Kidney (tissue), 13 donors: ENCODE measurements at regions not wholly inside any gene's neighbourhood (a gene's known extent, or its start where the extent isn't known, plus 50 kb on each side); places are given as distances from the start of the nearest gene placed in this dataset.

ENCODE experiments used
- DNase-seq, 5 donors: peaks; one replicate each; pipeline ENCODE4 v3.0.0-alpha.2; 2013 to 2020
- FAIRE-seq: peaks from 2 replicates; lab custom pipeline; 2012; peaks lifted over from hg19 to GRCh38; lab: Jason Lieb, UNC
- H3K27ac ChIP-seq, 2 donors: one replicate each; pipeline ENCODE4 v1.7.0; 2013; ENCODE audit warnings: low read depth in 2 of 2, low read length in 2 of 2, inconsistent platforms in 1 of 2
- H3K27me3 ChIP-seq: one replicate; pipeline ENCODE4 v1.7.1; 2013; ENCODE audit warnings: low read length, inconsistent platforms; ENCODE audit not compliant: control insufficient read depth, insufficient read depth
- H3K36me3 ChIP-seq, 3 donors: one replicate each; pipeline versions ENCODE4 v1.7.0 to v1.7.1; 2013; ENCODE audit warnings: low read length in 3 of 3, control low read depth in 1 of 3, inconsistent platforms in 1 of 3; ENCODE audit not compliant: insufficient read depth in 3 of 3, control insufficient read depth in 2 of 3
- H3K4me1 ChIP-seq, 3 donors: one replicate each; pipeline versions ENCODE4 v1.7.0 to v1.7.1; 2013; ENCODE audit warnings: low read length in 3 of 3, inconsistent platforms in 1 of 3, low read depth in 1 of 3; ENCODE audit not compliant: control insufficient read depth in 2 of 3, insufficient read depth in 2 of 3
- H3K4me3 ChIP-seq, 3 donors: one replicate each; pipeline versions ENCODE4 v1.7.0 to v1.8.1; 2013; ENCODE audit warnings: low read length in 3 of 3, control low read depth in 1 of 3, inconsistent platforms in 1 of 3
- H3K9ac ChIP-seq, 3 donors: one replicate each; pipeline versions ENCODE4 v1.7.0 to v1.7.1; 2013; ENCODE audit warnings: low read length in 3 of 3, control low read depth in 1 of 3, inconsistent platforms in 1 of 3
- H3K9me3 ChIP-seq, 3 donors: one replicate each; pipeline versions ENCODE4 v1.7.0 to v1.7.1; 2013; ENCODE audit warnings: low read length in 3 of 3, control low read depth in 1 of 3, inconsistent platforms in 1 of 3; ENCODE audit not compliant: control insufficient read depth in 2 of 3, insufficient read depth in 1 of 3
- CTCF ChIP-seq: IDR thresholded peaks from 3 replicates; pipeline ENCODE4 v1.5.1; 2012; ENCODE audit warnings: mild to moderate bottlenecking, moderate library complexity, borderline replicate concordance; ENCODE audit not compliant: insufficient read depth; ENCODE audit errors: extremely low read depth
- intact Hi-C: fragments of 100-400 bp; cut with DNase I; formaldehyde crosslinking; loops from one replicate; pipeline ENCODE4 v1.11.1; 2022
- donor health status: control.
- donor health status: control.
- donor health status: control.
- donor health status: control.
- donor health status: control.
- donor health status: DM: yes; HTN: yes; CAD: no.
- donor health status: Normal renal cell carcinoma (clear cell type).

- intact Hi-C loops, result no loop called here
- Histone ChIP-seq H3K9ac (no peak overlapping the region), H3K27me3 (no peaks in the 10 kb centered on the region), H3K9me3 (no peaks in the 10 kb centered on the region), H3K27ac (no peak overlapping the region), H3K4me1 (no peaks in the 10 kb centered on the region), H3K4me3 (no peak overlapping the region), H3K36me3 (no peaks in the 10 kb centered on the region)
- FAIRE-seq (no peak), DNase-seq (peak in 2 of 5 donors; percentile 12 to 52)
- no peak for TF ChIP-seq CTCF
Observed at GRCh38 chr10:104540181-104540580, 100.9 kb upstream of the SORCS3 start.

- no peak for TF ChIP-seq CTCF
- Histone ChIP-seq H3K27me3 (no peaks in the 10 kb centered on the region), H3K9ac (no peak overlapping the region), H3K4me1 (no peaks in the 10 kb centered on the region), H3K27ac (no peak overlapping the region), H3K36me3 (no peaks in the 10 kb centered on the region), H3K9me3 (no peaks in the 10 kb centered on the region), H3K4me3 (no peak overlapping the region)
- DNase-seq (no peak), FAIRE-seq (no peak)
- intact Hi-C loops, result no loop called here
Observed at GRCh38 chr10:104541820-104542219, 99.3 kb upstream of the SORCS3 start.

- TF ChIP-seq CTCF, result no peak
- no peaks in the 10 kb centered on the region for H3K36me3 ChIP-seq
- no peaks in the 10 kb centered on the region for H3K9me3 ChIP-seq
- no peak overlapping the region for H3K4me3 ChIP-seq
- no peak overlapping the region for H3K9ac ChIP-seq
- no peaks in the 10 kb centered on the region for H3K4me1 ChIP-seq
- H3K27me3 ChIP-seq, result no peaks in the 10 kb centered on the region
- H3K27ac ChIP-seq, result no peak overlapping the region
- no peak for FAIRE-seq
- DNase-seq, result no peak
- intact Hi-C loops, result no loop called here
Observed at GRCh38 chr10:104546336-104546735, 94.8 kb upstream of the SORCS3 start.

- TF ChIP-seq CTCF, result no peak
- H3K9ac ChIP-seq, result no peak overlapping the region
- no peaks in the 10 kb centered on the region for H3K4me1 ChIP-seq
- no peak overlapping the region for H3K4me3 ChIP-seq
- no peak for DNase-seq
- H3K27ac ChIP-seq, result no peak overlapping the region
- intact Hi-C loops, result no loop called here
- no peaks in the 10 kb centered on the region for H3K36me3 ChIP-seq
- no peaks in the 10 kb centered on the region for H3K9me3 ChIP-seq
- no peak for FAIRE-seq
- no peaks in the 10 kb centered on the region for H3K27me3 ChIP-seq
Observed at GRCh38 chr10:104546756-104547155, 94.3 kb upstream of the SORCS3 start.
